Thoracic aorta (tissue), 2 donors: ENCODE measurements at regions not wholly inside any gene's neighbourhood (a gene's known extent, or its start where the extent isn't known, plus 50 kb on each side); places are given as distances from the start of the nearest gene placed in this dataset.

Experiments
- ATAC-seq: fragments of 150-250 bp; one replicate; pipeline ENCODE4 v1.8.0; 2017; ENCODE audit warnings: low read depth; ENCODE audit not compliant: insufficient number of reproducible peaks, low FRiP score
- DNase-seq: peaks from one replicate; pipeline ENCODE4 v3.0.0-alpha.2; 2020; ENCODE audit warnings: low spot score
- H3K27ac ChIP-seq, 2 donors: fragments of 200-600 bp; sonication (generic); 1 replicate in 1 of 2; 2 replicates in 1 of 2; pipeline ENCODE4 v1.5.1; 2016; ENCODE audit warnings: mild to moderate bottlenecking in 2 of 2, moderate library complexity in 2 of 2
- H3K27me3 ChIP-seq: fragments of 200-600 bp; sonication (generic); replicated peaks from 2 replicates; pipeline ENCODE4 v1.6.0; 2016; ENCODE audit warnings: mild to moderate bottlenecking; ENCODE audit not compliant: insufficient read depth
- H3K36me3 ChIP-seq: fragments of 200-600 bp; sonication (generic); one replicate; pipeline ENCODE4 v1.5.1; 2016
- H3K4me1 ChIP-seq, 2 donors: fragments of 200-600 bp; sonication (generic); 1 replicate in 1 of 2; 2 replicates in 1 of 2; pipeline versions ENCODE4 v1.5.1 to v1.6.0; 2016; ENCODE audit warnings: low read depth in 2 of 2, mild to moderate bottlenecking in 1 of 2; ENCODE audit not compliant: control insufficient read depth in 1 of 2
- H3K4me3 ChIP-seq: fragments of 200-600 bp; sonication (generic); 2 replicates; pipeline ENCODE4 v1.5.1; 2016; ENCODE audit warnings: mild to moderate bottlenecking
- H3K9me3 ChIP-seq: fragments of 200-600 bp; sonication (generic); 2 replicates; pipeline ENCODE4 v1.5.1; 2016
- TF ChIP-seq, protein P1 (sequence below): fragments of 200-600 bp; sonication (generic); IDR thresholded peaks from one replicate; pipeline ENCODE4 v1.5.1; 2019; ENCODE audit warnings: antibody characterized with exemption

GRCh38 chr10:10038348-10038747, 979.3 kb upstream of the CELF2 start:
- Histone ChIP-seq H3K27me3 (no peaks in the 10 kb centered on the region), H3K4me1 (no peaks in the 10 kb centered on the region), H3K36me3 (no peaks in the 10 kb centered on the region), H3K9me3 (no peaks in the 10 kb centered on the region), H3K4me3 (no peak overlapping the region), H3K27ac (no peak overlapping the region)
- DNase-seq (no peak), ATAC-seq (no peak)
- TF ChIP-seq, protein P1, sequence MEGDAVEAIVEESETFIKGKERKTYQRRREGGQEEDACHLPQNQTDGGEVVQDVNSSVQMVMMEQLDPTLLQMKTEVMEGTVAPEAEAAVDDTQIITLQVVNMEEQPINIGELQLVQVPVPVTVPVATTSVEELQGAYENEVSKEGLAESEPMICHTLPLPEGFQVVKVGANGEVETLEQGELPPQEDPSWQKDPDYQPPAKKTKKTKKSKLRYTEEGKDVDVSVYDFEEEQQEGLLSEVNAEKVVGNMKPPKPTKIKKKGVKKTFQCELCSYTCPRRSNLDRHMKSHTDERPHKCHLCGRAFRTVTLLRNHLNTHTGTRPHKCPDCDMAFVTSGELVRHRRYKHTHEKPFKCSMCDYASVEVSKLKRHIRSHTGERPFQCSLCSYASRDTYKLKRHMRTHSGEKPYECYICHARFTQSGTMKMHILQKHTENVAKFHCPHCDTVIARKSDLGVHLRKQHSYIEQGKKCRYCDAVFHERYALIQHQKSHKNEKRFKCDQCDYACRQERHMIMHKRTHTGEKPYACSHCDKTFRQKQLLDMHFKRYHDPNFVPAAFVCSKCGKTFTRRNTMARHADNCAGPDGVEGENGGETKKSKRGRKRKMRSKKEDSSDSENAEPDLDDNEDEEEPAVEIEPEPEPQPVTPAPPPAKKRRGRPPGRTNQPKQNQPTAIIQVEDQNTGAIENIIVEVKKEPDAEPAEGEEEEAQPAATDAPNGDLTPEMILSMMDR: no peak

GRCh38 chr10:10039595-10039994, 978.1 kb upstream of the CELF2 start:
- ATAC-seq (no peak), DNase-seq (no peak)
- TF ChIP-seq, protein P1: no peak
- Histone ChIP-seq H3K9me3 (no peaks in the 10 kb centered on the region), H3K27ac (no peak overlapping the region), H3K27me3 (no peaks in the 10 kb centered on the region), H3K4me3 (no peak overlapping the region), H3K36me3 (no peaks in the 10 kb centered on the region), H3K4me1 (no peaks in the 10 kb centered on the region)

DNA sequence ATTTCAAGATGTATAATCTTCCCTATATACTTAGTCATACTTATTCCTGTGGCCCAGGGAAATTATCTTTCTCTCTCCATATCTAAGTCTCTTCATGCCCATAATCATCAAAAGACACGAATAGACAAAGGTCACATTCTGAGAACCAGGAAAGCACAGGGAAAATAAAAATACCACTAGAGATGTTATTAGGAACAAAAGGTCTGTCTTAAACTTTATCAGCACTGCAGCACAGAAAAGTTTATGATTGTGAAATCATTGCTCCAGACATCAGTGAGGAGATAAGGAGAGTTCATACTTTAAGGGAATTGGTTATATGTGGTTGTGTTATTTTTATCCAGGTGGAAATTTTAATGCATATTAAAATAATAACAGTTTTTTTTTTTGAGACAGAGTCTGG, 974.6 kb upstream of the CELF2 start:
- H3K27me3 ChIP-seq: no peaks in the 10 kb centered on the region
- no peak for DNase-seq
- no peaks in the 10 kb centered on the region for H3K4me1 ChIP-seq
- ATAC-seq: no peak
- no peak overlapping the region for H3K4me3 ChIP-seq
- H3K27ac ChIP-seq: no peak overlapping the region
- H3K36me3 ChIP-seq: no peaks in the 10 kb centered on the region
- no peaks in the 10 kb centered on the region for H3K9me3 ChIP-seq
- TF ChIP-seq, protein P1: no peak

- Histone ChIP-seq H3K4me1 (no peaks in the 10 kb centered on the region), H3K36me3 (no peaks in the 10 kb centered on the region), H3K4me3 (no peak overlapping the region), H3K9me3 (no peaks in the 10 kb centered on the region), H3K27ac (no peak overlapping the region), H3K27me3 (no peaks in the 10 kb centered on the region)
- ATAC-seq (no peak), DNase-seq (no peak)
- TF ChIP-seq, protein P1: no peak
Measured at GRCh38 chr10:10044922-10045764, 972.5 kb upstream of the CELF2 start.

GRCh38 chr10:10045765-10046028, 972.0 kb upstream of the CELF2 start:
- H3K4me1 ChIP-seq: no peaks in the 10 kb centered on the region
- no peaks in the 10 kb centered on the region for H3K27me3 ChIP-seq
- ATAC-seq: no peak
- H3K36me3 ChIP-seq: no peaks in the 10 kb centered on the region
- H3K9me3 ChIP-seq: no peaks in the 10 kb centered on the region
- TF ChIP-seq, protein P1: no peak
- no peak overlapping the region for H3K27ac ChIP-seq
- no peak for DNase-seq
- no peak overlapping the region for H3K4me3 ChIP-seq
